Left lobe of liver (tissue), 2 donors: ENCODE measurements at regions not wholly inside any gene's neighbourhood (a gene's known extent, or its start where the extent isn't known, plus 50 kb on each side); places are given as distances from the start of the nearest gene placed in this dataset.
"Not testable (repeated sequence)": the region's sequence is repeated elsewhere in the genome, so short reads cannot be mapped to it uniquely, and the experiment has no call there.

ENCODE experiments used
- ATAC-seq: fragments of 200-7000 bp; cut with Tn5 transposase; one replicate; pipeline ENCODE4 v1.9.1; 2020; ENCODE audit warnings: mild to moderate bottlenecking, moderate library complexity
- DNase-seq: peaks from one replicate; pipeline ENCODE4 v3.0.0-alpha.2; 2020; ENCODE audit warnings: low spot score
- donor health status: DM: no; HTN: no; CAD: no; lungs with moderate emphysema.
- donor health status: DM: no; HTN: yes; CAD: no.

- DNase-seq (no peak), ATAC-seq (no peak)
Measured at GRCh38 chr7:35908331-35909216, 107.7 kb downstream of the SEPTIN7 start.

GRCh38 chr7:35909870-35910357 lies 109.1 kb downstream of the SEPTIN7 start:
- no peak for ATAC-seq
- no peak for DNase-seq

GRCh38 chr7:35910621-35911020 lies 109.8 kb downstream of the SEPTIN7 start:
- not testable (repeated sequence) for ATAC-seq, DNase-seq

- DNase-seq, ATAC-seq: not testable (repeated sequence)
Measured at GRCh38 chr7:35913350-35913749, 112.5 kb downstream of the SEPTIN7 start.

- not testable (repeated sequence) for DNase-seq, ATAC-seq
Measured at GRCh38 chr7:35914214-35914613, 113.4 kb downstream of the SEPTIN7 start.

- not testable (repeated sequence) for DNase-seq, ATAC-seq
Measured at GRCh38 chr7:35915247-35915955, 114.5 kb downstream of the SEPTIN7 start.

GRCh38 chr7:35918217-35918616 lies 117.4 kb downstream of the SEPTIN7 start:
- not testable (repeated sequence) for DNase-seq, ATAC-seq

- not testable (repeated sequence) for ATAC-seq, DNase-seq
Measured at GRCh38 chr7:35919607-35920006, 118.8 kb downstream of the SEPTIN7 start.

GRCh38 chr7:35921338-35921737 lies 120.5 kb downstream of the SEPTIN7 start:
- not testable (repeated sequence) for ATAC-seq, DNase-seq

GRCh38 chr7:35924668-35925067 lies 123.8 kb downstream of the SEPTIN7 start:
- not testable (repeated sequence) for DNase-seq, ATAC-seq

- not testable (repeated sequence) for ATAC-seq, DNase-seq
Measured at GRCh38 chr7:35926966-35927365, 126.1 kb downstream of the SEPTIN7 start.

GRCh38 chr7:35931134-35931533 lies 130.3 kb downstream of the SEPTIN7 start:
- not testable (repeated sequence) for DNase-seq, ATAC-seq

- not testable (repeated sequence) for DNase-seq, ATAC-seq
Measured at GRCh38 chr7:35931551-35931950, 130.7 kb downstream of the SEPTIN7 start.

- ATAC-seq, result peak; percentile 76
- DNase-seq, result not testable (repeated sequence)
Measured at GRCh38 chr7:35940695-35941094, 139.8 kb downstream of the SEPTIN7 start.

- DNase-seq, ATAC-seq: not testable (repeated sequence)
Measured at GRCh38 chr7:35945621-35946020, 144.8 kb downstream of the SEPTIN7 start.

- ATAC-seq, DNase-seq: not testable (repeated sequence)
Measured at GRCh38 chr7:35955735-35956134, 154.9 kb downstream of the SEPTIN7 start.

GRCh38 chr7:35956988-35957387 lies 156.1 kb downstream of the SEPTIN7 start:
- ATAC-seq, DNase-seq: not testable (repeated sequence)

- not testable (repeated sequence) for ATAC-seq, DNase-seq
Measured at GRCh38 chr7:35961260-35961659, 160.4 kb downstream of the SEPTIN7 start.

- not testable (repeated sequence) for DNase-seq, ATAC-seq
Measured at GRCh38 chr7:35962607-35963006, 161.8 kb downstream of the SEPTIN7 start.

- DNase-seq, result no peak
- ATAC-seq, result no peak
Measured at GRCh38 chr7:35967366-35968139, 166.7 kb downstream of the SEPTIN7 start.
